ENCODE measurements at regions not wholly inside any gene's neighbourhood (a gene's known extent, or its start where the extent isn't known, plus 50 kb on each side); places are given as distances from the start of the nearest gene placed in this dataset.
A peak's percentile ranks its signal among the peaks of the same experiment; 100 is the strongest.
"Not testable (repeated sequence)": the region's sequence is repeated elsewhere in the genome, so short reads cannot be mapped to it uniquely, and the experiment has no call there.

- no peaks in the 10 kb centered on the region for H3K36me3 ChIP-seq (ENCODE audit: control insufficient read depth, insufficient read depth, low read length)
Observed at GRCh38 chr2:150081775-150082481, 405.5 kb downstream of the RND3 start.

GRCh38 chr2:150076281-150076680 lies 411.2 kb downstream of the RND3 start:
- H3K9me3 ChIP-seq (ENCODE audit: control insufficient read depth, insufficient read depth, low read length) = peaks cover 1% of the 10 kb centered on the region
- H3K4me3 ChIP-seq (ENCODE audit: low read depth, low read length) = no peak overlapping the region
- DNase-seq (ENCODE audit: low read depth in 4 of 6, low spot score in 6 of 6) = no peak
- H3K4me1 ChIP-seq (ENCODE audit: control insufficient read depth, insufficient read depth, low read length) = no peaks in the 10 kb centered on the region
- WGBS (ENCODE audit: insufficient coverage) = 80% methylated on average over 1 of the region's 1 CpG
- no peaks in the 10 kb centered on the region for H3K27me3 ChIP-seq (ENCODE audit: control insufficient read depth, insufficient read depth, low read length)
- no peaks in the 10 kb centered on the region for H3K36me3 ChIP-seq (ENCODE audit: control insufficient read depth, insufficient read depth, low read length)
- no peak overlapping the region for H3K27ac ChIP-seq (ENCODE audit: low read depth, low read length)

More at GRCh38 chr2:150081775-150082481, 405.5 kb downstream of the RND3 start:
- Histone ChIP-seq H3K27me3 (ENCODE audit: control insufficient read depth, insufficient read depth, low read length) (no peaks in the 10 kb centered on the region), H3K4me1 (ENCODE audit: control insufficient read depth, insufficient read depth, low read length) (no peaks in the 10 kb centered on the region), H3K4me3 (ENCODE audit: low read depth, low read length) (no peak overlapping the region), H3K9me3 (ENCODE audit: control insufficient read depth, insufficient read depth, low read length) (no peaks in the 10 kb centered on the region), H3K27ac (ENCODE audit: low read depth, low read length) (no peak overlapping the region)
- DNase-seq (ENCODE audit: low read depth in 4 of 6, low spot score in 6 of 6) = peak in 2 of 6 donors; percentile 51 to 58
- WGBS (ENCODE audit: insufficient coverage) = no CpG with 5 or more reads among the region's 4 CpGs

- DNase-seq (ENCODE audit: low read depth in 4 of 6, low spot score in 6 of 6) = no peak
Observed at GRCh38 chr2:150075831-150076230, 411.6 kb downstream of the RND3 start.

GRCh38 chr2:150066490-150066889 lies 421.0 kb downstream of the RND3 start:
- Histone ChIP-seq H3K36me3 (ENCODE audit: control insufficient read depth, insufficient read depth, low read length) (no peaks in the 10 kb centered on the region), H3K9me3 (ENCODE audit: control insufficient read depth, insufficient read depth, low read length) (no peaks in the 10 kb centered on the region), H3K4me1 (ENCODE audit: control insufficient read depth, insufficient read depth, low read length) (peaks cover 3% of the 10 kb centered on the region), H3K4me3 (ENCODE audit: low read depth, low read length) (no peak overlapping the region), H3K27ac (ENCODE audit: low read depth, low read length) (no peak overlapping the region), H3K27me3 (ENCODE audit: control insufficient read depth, insufficient read depth, low read length) (no peaks in the 10 kb centered on the region)
- DNase-seq (ENCODE audit: low read depth in 4 of 6, low spot score in 6 of 6) = no peak
- WGBS (ENCODE audit: insufficient coverage) = no CpG with 5 or more reads among the region's 1 CpG

More at GRCh38 chr2:150075831-150076230, 411.6 kb downstream of the RND3 start:
- no peak overlapping the region for H3K27ac ChIP-seq (ENCODE audit: low read depth, low read length)
- H3K9me3 ChIP-seq (ENCODE audit: control insufficient read depth, insufficient read depth, low read length) = peaks cover 1% of the 10 kb centered on the region
- no peak overlapping the region for H3K4me3 ChIP-seq (ENCODE audit: low read depth, low read length)
- no peaks in the 10 kb centered on the region for H3K27me3 ChIP-seq (ENCODE audit: control insufficient read depth, insufficient read depth, low read length)
- H3K36me3 ChIP-seq (ENCODE audit: control insufficient read depth, insufficient read depth, low read length) = no peaks in the 10 kb centered on the region
- no peaks in the 10 kb centered on the region for H3K4me1 ChIP-seq (ENCODE audit: control insufficient read depth, insufficient read depth, low read length)
- 100% methylated on average over 1 of the region's 2 CpGs for WGBS (ENCODE audit: insufficient coverage)

- peak in 2 of 6 donors; percentile 63 to 82 for DNase-seq (ENCODE audit: low read depth in 4 of 6, low spot score in 6 of 6)
Observed at GRCh38 chr2:150063931-150064548, 423.4 kb downstream of the RND3 start.

GRCh38 chr2:150063432-150063889 lies 424.0 kb downstream of the RND3 start:
- WGBS (ENCODE audit: insufficient coverage) = 88% methylated on average over 2 of the region's 2 CpGs

More at GRCh38 chr2:150063931-150064548, 423.4 kb downstream of the RND3 start:
- WGBS (ENCODE audit: insufficient coverage) = 34% methylated on average over 5 of the region's 6 CpGs
- Histone ChIP-seq H3K27ac (ENCODE audit: low read depth, low read length) (peak overlapping the region; percentile 63), H3K4me3 (ENCODE audit: low read depth, low read length) (no peak overlapping the region), H3K4me1 (ENCODE audit: control insufficient read depth, insufficient read depth, low read length) (peaks cover 3% of the 10 kb centered on the region), H3K36me3 (ENCODE audit: control insufficient read depth, insufficient read depth, low read length) (no peaks in the 10 kb centered on the region), H3K27me3 (ENCODE audit: control insufficient read depth, insufficient read depth, low read length) (no peaks in the 10 kb centered on the region), H3K9me3 (ENCODE audit: control insufficient read depth, insufficient read depth, low read length) (no peaks in the 10 kb centered on the region)

GRCh38 chr2:150062416-150062815 lies 425.1 kb downstream of the RND3 start:
- no peak for DNase-seq (ENCODE audit: low read depth in 4 of 6, low spot score in 6 of 6)
- H3K27me3 ChIP-seq (ENCODE audit: control insufficient read depth, insufficient read depth, low read length) = no peaks in the 10 kb centered on the region
- H3K27ac ChIP-seq (ENCODE audit: low read depth, low read length) = no peak overlapping the region
- 82% methylated on average over 3 of the region's 3 CpGs for WGBS (ENCODE audit: insufficient coverage)
- H3K36me3 ChIP-seq (ENCODE audit: control insufficient read depth, insufficient read depth, low read length) = no peaks in the 10 kb centered on the region
- H3K4me1 ChIP-seq (ENCODE audit: control insufficient read depth, insufficient read depth, low read length) = peaks cover 3% of the 10 kb centered on the region
- no peak overlapping the region for H3K4me3 ChIP-seq (ENCODE audit: low read depth, low read length)
- no peaks in the 10 kb centered on the region for H3K9me3 ChIP-seq (ENCODE audit: control insufficient read depth, insufficient read depth, low read length)

More at GRCh38 chr2:150063432-150063889, 424.0 kb downstream of the RND3 start:
- Histone ChIP-seq H3K27me3 (ENCODE audit: control insufficient read depth, insufficient read depth, low read length) (no peaks in the 10 kb centered on the region), H3K4me3 (ENCODE audit: low read depth, low read length) (no peak overlapping the region), H3K9me3 (ENCODE audit: control insufficient read depth, insufficient read depth, low read length) (no peaks in the 10 kb centered on the region), H3K27ac (ENCODE audit: low read depth, low read length) (peak overlapping the region; percentile 63), H3K36me3 (ENCODE audit: control insufficient read depth, insufficient read depth, low read length) (no peaks in the 10 kb centered on the region), H3K4me1 (ENCODE audit: control insufficient read depth, insufficient read depth, low read length) (peaks cover 3% of the 10 kb centered on the region)
- DNase-seq (ENCODE audit: low read depth in 4 of 6, low spot score in 6 of 6) = peak in 1 of 6 donors; percentile 23

- Histone ChIP-seq H3K4me3 (ENCODE audit: low read depth, low read length) (no peak overlapping the region), H3K4me1 (ENCODE audit: control insufficient read depth, insufficient read depth, low read length) (peaks cover 3% of the 10 kb centered on the region), H3K27ac (ENCODE audit: low read depth, low read length) (peak overlapping the region; percentile 47), H3K36me3 (ENCODE audit: control insufficient read depth, insufficient read depth, low read length) (no peaks in the 10 kb centered on the region), H3K9me3 (ENCODE audit: control insufficient read depth, insufficient read depth, low read length) (no peaks in the 10 kb centered on the region), H3K27me3 (ENCODE audit: control insufficient read depth, insufficient read depth, low read length) (no peaks in the 10 kb centered on the region)
- DNase-seq (ENCODE audit: low read depth in 4 of 6, low spot score in 6 of 6) = peak in 2 of 6 donors; percentile 16 to 38
- 20% methylated on average over 1 of the region's 1 CpG for WGBS (ENCODE audit: insufficient coverage)
Observed at GRCh38 chr2:150060341-150060740, 427.1 kb downstream of the RND3 start.

GRCh38 chr2:150059676-150060075 lies 427.8 kb downstream of the RND3 start:
- not testable (repeated sequence) for H3K27ac ChIP-seq (ENCODE audit: low read depth, low read length); DNase-seq (ENCODE audit: low read depth in 4 of 6, low spot score in 6 of 6); H3K9me3 ChIP-seq (ENCODE audit: control insufficient read depth, insufficient read depth, low read length); H3K27me3 ChIP-seq (ENCODE audit: control insufficient read depth, insufficient read depth, low read length); H3K4me3 ChIP-seq (ENCODE audit: low read depth, low read length); H3K4me1 ChIP-seq (ENCODE audit: control insufficient read depth, insufficient read depth, low read length); H3K36me3 ChIP-seq (ENCODE audit: control insufficient read depth, insufficient read depth, low read length)
- WGBS (ENCODE audit: insufficient coverage) = no CpG with 5 or more reads among the region's 2 CpGs

GRCh38 chr2:150052457-150052856 lies 435.0 kb downstream of the RND3 start:
- H3K9me3 ChIP-seq (ENCODE audit: control insufficient read depth, insufficient read depth, low read length) = no peaks in the 10 kb centered on the region
- H3K4me1 ChIP-seq (ENCODE audit: control insufficient read depth, insufficient read depth, low read length) = no peaks in the 10 kb centered on the region
- H3K27me3 ChIP-seq (ENCODE audit: control insufficient read depth, insufficient read depth, low read length) = no peaks in the 10 kb centered on the region
- WGBS (ENCODE audit: insufficient coverage) = 71% methylated on average over 1 of the region's 3 CpGs
- H3K27ac ChIP-seq (ENCODE audit: low read depth, low read length) = no peak overlapping the region
- H3K36me3 ChIP-seq (ENCODE audit: control insufficient read depth, insufficient read depth, low read length) = no peaks in the 10 kb centered on the region
- no peak for DNase-seq (ENCODE audit: low read depth in 4 of 6, low spot score in 6 of 6)
- H3K4me3 ChIP-seq (ENCODE audit: low read depth, low read length) = no peak overlapping the region
